K562 (cell line): ENCODE measurements at regions not wholly inside any gene's neighbourhood (a gene's known extent, or its start where the extent isn't known, plus 50 kb on each side); places are given as distances from the start of the nearest gene placed in this dataset.

ENCODE experiments used
- ATAC-seq: fragments of 200-7000 bp; cut with Tn5 transposase; 3 replicates; pipeline ENCODE4 v1.9.1; 2020; ENCODE audit warnings: moderate library complexity
- BruUV-seq: library from RNA; stranded (reverse); fragments of 400-500 nt; replicated peaks from 2 replicates; lab custom pipeline; 2021; lab: Mats Ljungman, UMichigan
- CTCF ChIA-PET: fragments of 300-600 bp; formaldehyde crosslinking; extraction: SDS; loops from one replicate; lab custom pipeline; 2021; ENCODE audit warnings: low intra/inter-chr PET ratio; lab: Yijun Ruan, JAX
- POLR2A ChIA-PET: fragments of 300-600, 350-650 bp; sonication (Branson Sonifier 250); formaldehyde crosslinking; extraction: SDS; loops from one replicate; lab custom pipeline; 2021; ENCODE audit warnings: antibody characterized with exemption, inconsistent platforms; lab: Yijun Ruan, JAX
- DNase-seq, 4 experiments: peaks; one replicate each; pipeline versions ENCODE4 v3.0.0 to v3.0.0-alpha.2; 2011 to 2018; ENCODE audit warnings: low spot score in 3 of 4, mixed read lengths in 3 of 4; ENCODE audit errors: extremely low read depth in 1 of 4
- FAIRE-seq: peaks from 2 replicates; lab custom pipeline; 2011; peaks lifted over from hg19 to GRCh38; lab: Jason Lieb, UNC
- H2AFZ ChIP-seq: 2 replicates; pipeline ENCODE4 v1.6.0; 2011; ENCODE audit warnings: low read depth, low read length, control low read depth, inconsistent platforms
- H3K27ac ChIP-seq: fragments of 200-600 bp; 3 replicates; pipeline ENCODE4 v1.8.0; 2011; ENCODE audit warnings: low read depth, mild to moderate bottlenecking, control low read depth, inconsistent platforms, low read length, moderate library complexity, mixed read lengths; ENCODE audit errors: extremely low read depth
- H3K27me3 ChIP-seq, 2 experiments: fragments of 300-600 bp in 1 of 2; 2 replicates in 1 of 2; 3 replicates in 1 of 2; pipeline versions ENCODE4 v1.6.0 to v1.8.0; 2011; ENCODE audit warnings: inconsistent platforms in 2 of 2, low read length in 2 of 2, mild to moderate bottlenecking in 1 of 2, mixed read lengths in 1 of 2, moderate library complexity in 1 of 2; ENCODE audit not compliant: control insufficient read depth in 2 of 2, insufficient read depth in 2 of 2
- H3K36me3 ChIP-seq: fragments of 300-600 bp; 3 replicates; pipeline ENCODE4 v1.8.0; 2011; ENCODE audit warnings: mild to moderate bottlenecking, low read length, inconsistent platforms; ENCODE audit not compliant: control insufficient read depth, insufficient read depth
- H3K4me1 ChIP-seq, 2 experiments: fragments of 200-600 bp in 1 of 2; replicated peaks in 1 of 2; 2 replicates in 1 of 2; 3 replicates in 1 of 2; pipeline versions ENCODE4 v1.5.1 to v1.8.0; 2011; ENCODE audit warnings: inconsistent platforms in 2 of 2, low read length in 2 of 2, mild to moderate bottlenecking in 1 of 2, mixed read lengths in 1 of 2, moderate library complexity in 1 of 2; ENCODE audit not compliant: control insufficient read depth in 2 of 2, insufficient read depth in 2 of 2
- H3K4me2 ChIP-seq: 2 replicates; pipeline ENCODE4 v1.6.1; 2011; ENCODE audit warnings: low read length, control low read depth, inconsistent platforms, mixed read lengths; ENCODE audit not compliant: insufficient read depth
- H3K4me3 ChIP-seq: fragments of 200-600 bp; sonication (generic), shearing (Covaris generic); 2 replicates; pipeline ENCODE4 v1.5.1; 2016; ENCODE audit warnings: control low read depth, inconsistent platforms
- H3K79me2 ChIP-seq: fragments of 200-600 bp; 3 replicates; pipeline ENCODE4 v1.8.0; 2011; ENCODE audit warnings: low read length, inconsistent platforms; ENCODE audit not compliant: control insufficient read depth, insufficient read depth
- H3K9ac ChIP-seq, 2 experiments: 2 replicates each; pipeline versions ENCODE4 v1.6.0 to v1.6.1; 2011; ENCODE audit warnings: low read depth in 2 of 2, low read length in 2 of 2, control low read depth in 1 of 2, inconsistent platforms in 1 of 2, mild to moderate bottlenecking in 1 of 2, mixed read lengths in 1 of 2; ENCODE audit not compliant: insufficient read depth in 1 of 2
- H3K9me1 ChIP-seq: one replicate; pipeline ENCODE4 v1.6.0; 2011; ENCODE audit warnings: inconsistent platforms, mild to moderate bottlenecking, low read length, moderate library complexity; ENCODE audit not compliant: control insufficient read depth, insufficient read depth
- H3K9me3 ChIP-seq: replicated peaks from 2 replicates; pipeline ENCODE4 v1.5.1; 2011; ENCODE audit warnings: low read depth, low read length, inconsistent platforms; ENCODE audit not compliant: control insufficient read depth, insufficient read depth
- H4K20me1 ChIP-seq: replicated peaks from 2 replicates; pipeline ENCODE4 v1.6.1; 2011; ENCODE audit warnings: low read length, inconsistent platforms, mixed read lengths; ENCODE audit not compliant: control insufficient read depth, insufficient read depth
- ATF6 ChIP-seq: sonication (generic); formaldehyde crosslinking; IDR thresholded peaks from 2 replicates; pipeline ENCODE4 v1.4.0; 2020; ENCODE audit warnings: mild to moderate bottlenecking, missing genetic modification reagents
- CHCHD3 ChIP-seq: fragments of 250-450 bp; sonication (Bioruptor Pico); IDR thresholded peaks from 2 replicates; pipeline ENCODE4 v2.1.2; 2022; ENCODE audit warnings: mild to moderate bottlenecking
- FOXA1 ChIP-seq: fragments of 450-650 bp; IDR thresholded peaks from 2 replicates; pipeline ENCODE4 v1.6.1; 2016; ENCODE audit warnings: mild to moderate bottlenecking, borderline replicate concordance
- FUS ChIP-seq: fragments of 200-400 bp; formaldehyde crosslinking; optimal IDR thresholded peaks from 2 replicates; pipeline ENCODE3; 2017; ENCODE audit warnings: low read depth, low read length
- HCFC1 ChIP-seq: IDR thresholded peaks from 2 replicates; pipeline ENCODE4 v1.6.1; 2012; ENCODE audit warnings: low read depth, low read length, improper control_type of control experiment
- MCM2 ChIP-seq: fragments of 450-650 bp; IDR thresholded peaks from 2 replicates; pipeline ENCODE4 v1.6.1; 2017; ENCODE audit warnings: low read depth, mild to moderate bottlenecking
- MCM5 ChIP-seq: fragments of 450-650 bp; IDR thresholded peaks from 2 replicates; pipeline ENCODE4 v1.6.1; 2016; ENCODE audit warnings: low read depth
- MTF1 ChIP-seq: fragments of 250-450 bp; sonication (Bioruptor Pico); IDR thresholded peaks from 2 replicates; pipeline ENCODE4 v1.9.0; 2021; ENCODE audit warnings: moderate library complexity, mild to moderate bottlenecking, inconsistent platforms, borderline replicate concordance
- PHF8 ChIP-seq: fragments of 200-600 bp; sonication (generic); IDR thresholded peaks from 2 replicates; pipeline ENCODE4 v1.6.1; 2012; ENCODE audit warnings: mixed run types, mild to moderate bottlenecking, inconsistent platforms, low read length, moderate library complexity, borderline replicate concordance
- RFX5 ChIP-seq: IDR thresholded peaks from 2 replicates; pipeline ENCODE4 v1.6.1; 2011; ENCODE audit warnings: low read depth, mild to moderate bottlenecking, improper control_type of control experiment, low read length
- SP2 ChIP-seq: IDR thresholded peaks from 2 replicates; pipeline ENCODE4 v1.6.1; 2011; ENCODE audit warnings: mild to moderate bottlenecking, low read depth, low read length, moderate library complexity; ENCODE audit not compliant: poor library complexity, severe bottlenecking; ENCODE audit errors: extremely low read depth
- TAL1 ChIP-seq: fragments of 450-650 bp; IDR thresholded peaks from 2 replicates; pipeline ENCODE4 v1.6.1; 2016; ENCODE audit warnings: mild to moderate bottlenecking
- THRAP3 ChIP-seq: fragments of 450-650 bp; IDR thresholded peaks from 2 replicates; pipeline ENCODE4 v1.6.1; 2016; ENCODE audit warnings: mild to moderate bottlenecking, inconsistent platforms, borderline replicate concordance
- ZFP91 ChIP-seq: sonication (generic); formaldehyde crosslinking; IDR thresholded peaks from 2 replicates; pipeline ENCODE4 v1.8.0; 2022; ENCODE audit warnings: mild to moderate bottlenecking, missing genetic modification reagents
- ZNF274 ChIP-seq: IDR thresholded peaks from 2 replicates; pipeline ENCODE4 v1.6.1; 2011; ENCODE audit warnings: low read depth, mild to moderate bottlenecking, low read length, moderate library complexity, borderline replicate concordance
- ZNF324 ChIP-seq: fragments of 250-450 bp; sonication (Bioruptor Pico); IDR thresholded peaks from 2 replicates; pipeline ENCODE4 v1.4.0; 2020; ENCODE audit warnings: mild to moderate bottlenecking
- WGBS: fragments of 100-300 bp; shearing (Covaris generic); methylation state at CpG from one replicate; pipeline ENCODE4 v1.1.6; 2016; ENCODE audit warnings: low coverage, mixed read lengths; ENCODE audit not compliant: insufficient coverage; ENCODE audit errors: missing lambda C conversion rate; 5-methylcytosine and 5-hydroxymethylcytosine counted together
- in situ Hi-C: fragments of 300-500 bp; cut with MboI; formaldehyde crosslinking; loops from 4 replicates; pipeline ENCODE4 v1.15.0; 2018; ENCODE audit warnings: inconsistent platforms, mixed read lengths
- intact Hi-C: fragments of 100-400 bp; cut with micrococcal nuclease; formaldehyde crosslinking; loops from 2 replicates; pipeline ENCODE4 v1.14.2; 2022

- no peak overlapping the region for H3K4me3 ChIP-seq
- intact Hi-C loops, result no loop called here
- no peaks in the 10 kb centered on the region for H3K9me1 ChIP-seq
- H2AFZ ChIP-seq, result no peak overlapping the region
- H3K79me2 ChIP-seq, result no peaks in the 10 kb centered on the region
- TF ChIP-seq ZFP91 (CRISPR knock-in tag) (no peak), MCM2 (no peak), TAL1 (no peak), FOXA1 (no peak), THRAP3 (no peak), ZNF274 (no peak), MCM5 (no peak), SP2 (no peak), PHF8 (no peak), ATF6 (CRISPR knock-in tag) (no peak), ZNF324 (CRISPR knock-in tag) (no peak), HCFC1 (no peak), MTF1 (CRISPR knock-in tag) (no peak), RFX5 (no peak), CHCHD3 (no peak), FUS (no peak)
- TF ChIP-seq, all 486 proteins: peak for 0
- BruUV-seq, result no TSS peak
- ATAC-seq (no peak), DNase-seq (no peak), FAIRE-seq (no peak)
- H3K36me3 ChIP-seq, result no peaks in the 10 kb centered on the region
- H3K27me3 ChIP-seq, result no peaks in the 10 kb centered on the region
- no peak overlapping the region for H3K4me2 ChIP-seq
- in situ Hi-C loops, result no loop called here
- ChIA-PET POLR2A (no interaction called here), CTCF (no interaction called here)
- H3K27ac ChIP-seq, result no peak overlapping the region
- no peak overlapping the region for H3K9ac ChIP-seq
- no peaks in the 10 kb centered on the region for H4K20me1 ChIP-seq
- 0% methylated on average over 1 of the region's 1 CpG for WGBS
- H3K4me1 ChIP-seq, result no peaks in the 10 kb centered on the region
- no peaks in the 10 kb centered on the region for H3K9me3 ChIP-seq
These were observed 356.0 kb upstream of the CADM1 start for GRCh38 chr11:115860246-115860645.
